Neural crest cell (in vitro differentiated cells): ENCODE measurements at regions not wholly inside any gene's neighbourhood (a gene's known extent, or its start where the extent isn't known, plus 50 kb on each side); places are given as distances from the start of the nearest gene placed in this dataset.

ENCODE experiments used
- DNase-seq: peaks from one replicate; pipeline ENCODE4 v3.0.0; 2021; ENCODE audit warnings: low read depth, mixed read lengths, low spot score
- H3K27ac Mint-ChIP-seq: one replicate; pipeline ENCODE4 v1.8.0; 2021; ENCODE audit warnings: mild to moderate bottlenecking, mixed read lengths; ENCODE audit not compliant: unreplicated experiment
- H3K27me3 Mint-ChIP-seq: 2 replicates; pipeline ENCODE4 v1.8.0; 2021; ENCODE audit warnings: low read depth, mild to moderate bottlenecking, mixed read lengths
- H3K36me3 Mint-ChIP-seq: 2 replicates; pipeline ENCODE4 v1.8.0; 2021; ENCODE audit warnings: low read depth, mild to moderate bottlenecking, mixed read lengths
- H3K4me1 Mint-ChIP-seq: 2 replicates; pipeline ENCODE4 v1.8.0; 2021; ENCODE audit warnings: mixed read lengths
- H3K4me3 Mint-ChIP-seq: one replicate; pipeline ENCODE4 v1.8.0; 2021; ENCODE audit warnings: mild to moderate bottlenecking, mixed read lengths
- H3K9me3 Mint-ChIP-seq: 2 replicates; pipeline ENCODE4 v1.8.0; 2021; ENCODE audit warnings: mixed read lengths
- TF ChIP-seq, protein P1 (sequence below): fragments of 200-600 bp; sonication (generic); conservative IDR thresholded peaks from 2 replicates; pipeline ENCODE4 v1.5.0; 2021; ENCODE audit warnings: antibody characterized with exemption, mild to moderate bottlenecking

DNA sequence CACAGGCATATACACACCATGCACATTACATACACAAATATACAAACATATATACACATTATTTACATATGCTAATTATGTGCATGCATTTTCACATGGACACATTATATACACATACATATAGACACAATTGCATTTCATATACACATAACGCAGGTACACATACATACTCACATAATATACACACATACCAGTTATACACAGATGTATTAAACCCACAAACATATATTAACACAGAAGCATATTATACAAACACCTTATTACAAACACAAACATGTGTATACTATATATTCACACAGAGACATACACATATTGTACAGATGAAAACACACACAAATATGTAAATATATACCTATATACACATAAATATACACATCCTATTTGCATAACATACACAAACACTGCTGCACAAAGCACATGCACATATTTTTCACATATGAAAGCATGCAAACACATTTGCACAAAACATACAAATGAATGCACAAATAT, 140.2 kb downstream of the VEGFA start:
- Mint-ChIP-seq H3K27me3 (no peaks in the 10 kb centered on the region), H3K9me3 (no peaks in the 10 kb centered on the region), H3K4me3 (no peak overlapping the region), H3K4me1 (peaks cover 8% of the 10 kb centered on the region), H3K36me3 (no peaks in the 10 kb centered on the region), H3K27ac (no peak overlapping the region)
- DNase-seq = no peak
- TF ChIP-seq, protein P1, sequence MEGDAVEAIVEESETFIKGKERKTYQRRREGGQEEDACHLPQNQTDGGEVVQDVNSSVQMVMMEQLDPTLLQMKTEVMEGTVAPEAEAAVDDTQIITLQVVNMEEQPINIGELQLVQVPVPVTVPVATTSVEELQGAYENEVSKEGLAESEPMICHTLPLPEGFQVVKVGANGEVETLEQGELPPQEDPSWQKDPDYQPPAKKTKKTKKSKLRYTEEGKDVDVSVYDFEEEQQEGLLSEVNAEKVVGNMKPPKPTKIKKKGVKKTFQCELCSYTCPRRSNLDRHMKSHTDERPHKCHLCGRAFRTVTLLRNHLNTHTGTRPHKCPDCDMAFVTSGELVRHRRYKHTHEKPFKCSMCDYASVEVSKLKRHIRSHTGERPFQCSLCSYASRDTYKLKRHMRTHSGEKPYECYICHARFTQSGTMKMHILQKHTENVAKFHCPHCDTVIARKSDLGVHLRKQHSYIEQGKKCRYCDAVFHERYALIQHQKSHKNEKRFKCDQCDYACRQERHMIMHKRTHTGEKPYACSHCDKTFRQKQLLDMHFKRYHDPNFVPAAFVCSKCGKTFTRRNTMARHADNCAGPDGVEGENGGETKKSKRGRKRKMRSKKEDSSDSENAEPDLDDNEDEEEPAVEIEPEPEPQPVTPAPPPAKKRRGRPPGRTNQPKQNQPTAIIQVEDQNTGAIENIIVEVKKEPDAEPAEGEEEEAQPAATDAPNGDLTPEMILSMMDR = no peak

DNA sequence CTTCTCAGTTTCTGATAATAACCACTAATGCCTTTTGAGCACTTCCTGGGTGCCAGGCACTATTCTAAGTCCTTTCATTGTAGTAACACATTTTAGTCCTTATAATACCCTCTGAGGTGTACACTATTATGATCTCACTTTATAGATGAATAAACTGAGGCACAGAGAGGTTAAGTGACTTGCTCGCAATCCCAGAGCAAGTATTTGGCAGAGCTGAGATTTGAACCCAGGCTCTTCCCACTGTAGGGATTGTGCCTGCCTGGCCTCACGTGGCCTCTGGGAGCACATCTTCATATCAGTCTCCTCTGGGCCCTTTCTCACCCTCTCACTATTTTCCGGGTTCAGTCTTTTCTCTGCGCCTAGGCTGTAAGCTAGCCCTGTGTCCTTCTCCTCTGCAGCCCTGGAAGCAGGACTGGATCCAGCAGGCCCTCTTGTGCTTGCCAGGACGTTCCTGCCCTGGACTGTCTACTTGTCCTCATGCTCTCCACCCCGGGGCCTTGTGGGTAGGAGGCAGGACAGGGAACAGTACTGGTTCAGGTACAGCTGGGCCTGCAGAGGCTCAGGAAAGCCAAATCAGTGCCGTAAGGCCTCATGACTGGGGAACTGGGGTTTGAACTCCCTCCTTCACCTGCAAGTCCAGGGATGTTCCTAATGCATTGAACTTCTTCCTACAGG, 139.6 kb downstream of the VEGFA start:
- DNase-seq = no peak
- Mint-ChIP-seq H3K4me3 (no peak overlapping the region), H3K27ac (no peak overlapping the region), H3K27me3 (no peaks in the 10 kb centered on the region), H3K9me3 (no peaks in the 10 kb centered on the region), H3K4me1 (peaks cover 8% of the 10 kb centered on the region), H3K36me3 (no peaks in the 10 kb centered on the region)
- TF ChIP-seq, protein P1 = no peak

DNA sequence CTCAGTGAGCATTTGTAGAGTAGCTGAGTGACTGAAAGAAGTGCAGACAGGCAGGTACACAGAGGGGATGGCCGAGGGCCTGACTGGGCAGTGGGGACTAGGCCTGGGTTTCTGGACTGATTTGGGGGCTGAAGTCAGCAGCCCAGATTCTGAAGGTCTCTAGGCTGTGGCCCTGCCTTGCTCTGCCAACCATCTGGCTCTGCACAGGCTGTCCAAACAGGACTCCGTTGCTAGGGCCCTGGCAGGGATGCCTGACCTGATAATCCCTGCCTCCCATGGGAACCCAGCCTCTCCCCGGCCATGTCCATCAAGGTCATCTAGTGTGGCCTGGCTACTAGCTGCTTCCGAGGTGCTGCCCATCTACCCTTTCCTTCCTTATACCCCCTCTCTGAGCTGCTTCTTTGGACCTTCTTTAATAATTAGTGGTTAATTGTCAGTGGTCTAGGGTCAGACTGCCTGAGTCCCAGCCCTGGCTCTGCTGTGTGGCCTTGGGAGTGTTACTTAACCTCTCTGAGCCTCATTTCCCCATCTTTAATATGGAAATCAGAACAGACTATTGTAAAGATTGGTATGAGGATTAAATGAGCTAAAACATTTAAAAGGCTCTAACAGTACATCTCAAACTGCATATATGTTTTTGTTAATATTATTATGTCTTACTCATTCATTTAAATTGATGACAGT, 137.9 kb downstream of the VEGFA start:
- H3K4me3 Mint-ChIP-seq = no peak overlapping the region
- no peak overlapping the region for H3K27ac Mint-ChIP-seq
- no peaks in the 10 kb centered on the region for H3K36me3 Mint-ChIP-seq
- H3K27me3 Mint-ChIP-seq = no peaks in the 10 kb centered on the region
- TF ChIP-seq, protein P1 = no peak
- peaks cover 8% of the 10 kb centered on the region for H3K4me1 Mint-ChIP-seq
- no peak for DNase-seq
- no peaks in the 10 kb centered on the region for H3K9me3 Mint-ChIP-seq

DNA sequence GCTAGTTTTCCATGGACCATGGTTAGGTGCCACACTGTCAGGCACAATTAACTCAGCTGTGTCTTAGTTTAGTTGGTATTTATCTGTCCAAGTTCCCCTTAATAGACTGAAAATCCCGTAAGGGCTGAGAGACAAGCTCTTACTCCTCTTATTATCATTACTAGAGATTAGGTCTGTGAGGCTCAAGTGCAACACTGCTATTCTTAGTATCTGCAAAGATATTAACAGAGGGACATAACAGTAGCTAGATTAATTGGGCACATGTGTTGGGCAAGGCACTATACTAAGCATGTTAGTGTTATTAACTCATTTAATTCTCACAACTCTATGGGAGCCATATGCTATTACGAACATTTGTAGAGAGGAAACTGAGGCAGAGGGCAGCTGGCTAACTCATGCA, 137.3 kb downstream of the VEGFA start:
- Mint-ChIP-seq H3K36me3 (no peaks in the 10 kb centered on the region), H3K4me3 (no peak overlapping the region), H3K27me3 (no peaks in the 10 kb centered on the region)

DNA sequence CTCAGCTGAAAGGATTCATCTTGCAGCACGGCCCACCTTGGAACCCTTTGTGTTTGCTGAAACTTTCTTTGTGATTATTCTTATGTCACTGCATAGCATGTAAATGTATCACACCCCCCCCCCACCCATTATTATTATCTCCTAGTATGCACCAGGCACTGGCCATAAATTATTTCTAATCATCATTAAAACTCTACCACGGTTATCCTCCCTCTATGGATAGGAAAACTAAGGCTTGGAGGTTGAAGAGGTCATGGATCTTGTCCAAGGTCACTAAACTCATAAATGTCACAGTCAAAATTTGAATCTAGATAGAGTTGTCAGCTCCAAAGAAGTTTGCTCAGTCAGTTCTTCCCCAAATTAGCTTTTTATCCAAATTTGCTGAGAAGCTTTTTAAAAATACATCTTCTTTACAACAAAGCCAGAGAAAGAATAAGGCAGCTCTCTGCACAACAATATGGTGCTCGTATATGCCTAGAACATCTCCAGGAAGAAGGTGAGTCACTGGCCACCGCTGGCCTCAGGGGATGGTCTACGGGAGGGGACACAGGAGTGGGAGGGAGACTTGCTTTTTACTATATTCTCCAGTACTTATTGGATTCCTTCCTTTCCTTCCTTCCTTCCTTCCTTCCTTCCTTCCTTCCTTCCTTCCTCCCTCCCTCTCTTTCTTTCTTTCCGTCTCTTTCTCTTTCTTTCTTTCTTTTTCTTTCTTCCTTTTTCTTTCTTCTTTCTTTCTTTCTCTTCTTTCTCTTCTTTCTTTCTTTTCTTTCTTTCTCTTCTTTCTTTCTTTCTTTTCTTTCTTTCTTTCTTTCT, 134.5 kb downstream of the VEGFA start:
- H3K4me3 Mint-ChIP-seq = no peak overlapping the region

More for the DNA sequence above, 137.3 kb downstream of the VEGFA start:
- TF ChIP-seq, protein P1 = no peak
- DNase-seq = no peak
- no peaks in the 10 kb centered on the region for H3K9me3 Mint-ChIP-seq
- no peak overlapping the region for H3K27ac Mint-ChIP-seq
- H3K4me1 Mint-ChIP-seq = peaks cover 8% of the 10 kb centered on the region

More for the DNA sequence above, 134.5 kb downstream of the VEGFA start:
- Mint-ChIP-seq H3K36me3 (no peaks in the 10 kb centered on the region), H3K9me3 (no peaks in the 10 kb centered on the region), H3K27me3 (no peaks in the 10 kb centered on the region), H3K27ac (no peak overlapping the region), H3K4me1 (no peaks in the 10 kb centered on the region)
- no peak for DNase-seq
- TF ChIP-seq, protein P1 = no peak
